ENCODE measurements at regions not wholly inside any gene's neighbourhood (a gene's known extent, or its start where the extent isn't known, plus 50 kb on each side); places are given as distances from the start of the nearest gene placed in this dataset.

GRCh38 chr13:30818323-30818960 is 83.1 kb downstream of the ALOX5AP start:
- TF ChIP-seq POLR2A (IDR thresholded peaks at IDR 0.05), result no peak
- TF ChIP-seq, protein P1, sequence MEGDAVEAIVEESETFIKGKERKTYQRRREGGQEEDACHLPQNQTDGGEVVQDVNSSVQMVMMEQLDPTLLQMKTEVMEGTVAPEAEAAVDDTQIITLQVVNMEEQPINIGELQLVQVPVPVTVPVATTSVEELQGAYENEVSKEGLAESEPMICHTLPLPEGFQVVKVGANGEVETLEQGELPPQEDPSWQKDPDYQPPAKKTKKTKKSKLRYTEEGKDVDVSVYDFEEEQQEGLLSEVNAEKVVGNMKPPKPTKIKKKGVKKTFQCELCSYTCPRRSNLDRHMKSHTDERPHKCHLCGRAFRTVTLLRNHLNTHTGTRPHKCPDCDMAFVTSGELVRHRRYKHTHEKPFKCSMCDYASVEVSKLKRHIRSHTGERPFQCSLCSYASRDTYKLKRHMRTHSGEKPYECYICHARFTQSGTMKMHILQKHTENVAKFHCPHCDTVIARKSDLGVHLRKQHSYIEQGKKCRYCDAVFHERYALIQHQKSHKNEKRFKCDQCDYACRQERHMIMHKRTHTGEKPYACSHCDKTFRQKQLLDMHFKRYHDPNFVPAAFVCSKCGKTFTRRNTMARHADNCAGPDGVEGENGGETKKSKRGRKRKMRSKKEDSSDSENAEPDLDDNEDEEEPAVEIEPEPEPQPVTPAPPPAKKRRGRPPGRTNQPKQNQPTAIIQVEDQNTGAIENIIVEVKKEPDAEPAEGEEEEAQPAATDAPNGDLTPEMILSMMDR (IDR thresholded peaks at IDR 0.05), result no peak
